LoVo (cell line): ENCODE measurements at regions not wholly inside any gene's neighbourhood (a gene's known extent, or its start where the extent isn't known, plus 50 kb on each side); places are given as distances from the start of the nearest gene placed in this dataset.
"Not testable (repeated sequence)": the region's sequence is repeated elsewhere in the genome, so short reads cannot be mapped to it uniquely, and the experiment has no call there.

Experiments
- DNase-seq: peaks from one replicate; pipeline ENCODE4 v3.0.0-alpha.2; 2016; ENCODE audit warnings: low spot score

DNA sequence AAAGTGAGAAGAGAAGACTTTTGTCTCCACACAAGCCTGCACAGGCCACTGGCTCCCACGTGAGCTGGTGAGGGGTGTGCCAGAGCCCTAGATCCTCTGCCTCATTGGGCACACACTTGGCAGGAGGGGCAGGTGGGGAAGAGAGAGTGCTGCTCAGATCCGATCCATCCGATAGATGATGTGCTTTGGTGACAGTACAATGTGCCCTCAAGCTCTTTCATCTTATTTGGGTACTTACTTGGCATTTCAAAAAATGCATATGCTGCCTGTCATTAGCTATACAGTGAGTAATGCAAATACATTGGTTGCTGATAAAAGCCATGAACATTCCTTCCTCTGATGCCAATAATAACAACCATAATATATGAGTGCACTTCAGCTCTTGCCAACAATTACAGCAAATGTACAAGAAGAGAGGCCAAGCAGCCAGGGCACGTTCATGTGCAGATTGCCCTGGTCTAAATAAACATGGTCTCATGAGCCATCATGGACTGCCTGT lies 255.3 kb downstream of the VAPA start:
- DNase-seq = no peak

GRCh38 chr18:10169814-10170213 lies 256.0 kb downstream of the VAPA start:
- DNase-seq = no peak

GRCh38 chr18:10170375-10170774 lies 256.6 kb downstream of the VAPA start:
- no peak for DNase-seq

GRCh38 chr18:10175333-10175732 lies 261.5 kb downstream of the VAPA start:
- DNase-seq = not testable (repeated sequence)

DNA sequence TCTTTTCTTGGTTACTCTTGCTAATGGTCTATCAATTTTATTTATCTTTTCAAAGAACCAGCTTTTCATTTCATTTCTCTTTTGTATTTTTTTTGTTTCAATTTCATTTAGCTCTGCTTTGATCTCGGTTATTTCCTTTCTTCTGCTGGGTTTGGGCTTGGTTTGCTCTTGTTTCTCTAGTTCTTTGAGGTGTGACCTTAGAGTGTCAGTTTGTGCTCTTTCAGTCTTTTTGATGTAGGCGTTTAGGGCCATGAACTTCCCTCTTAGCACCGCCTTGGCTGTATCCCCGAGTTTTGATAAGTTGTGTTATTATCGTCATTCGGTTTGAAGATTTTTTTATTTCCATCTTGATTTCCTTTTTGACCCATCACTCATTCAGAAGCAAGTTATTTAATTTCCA lies 265.5 kb downstream of the VAPA start:
- not testable (repeated sequence) for DNase-seq

DNA sequence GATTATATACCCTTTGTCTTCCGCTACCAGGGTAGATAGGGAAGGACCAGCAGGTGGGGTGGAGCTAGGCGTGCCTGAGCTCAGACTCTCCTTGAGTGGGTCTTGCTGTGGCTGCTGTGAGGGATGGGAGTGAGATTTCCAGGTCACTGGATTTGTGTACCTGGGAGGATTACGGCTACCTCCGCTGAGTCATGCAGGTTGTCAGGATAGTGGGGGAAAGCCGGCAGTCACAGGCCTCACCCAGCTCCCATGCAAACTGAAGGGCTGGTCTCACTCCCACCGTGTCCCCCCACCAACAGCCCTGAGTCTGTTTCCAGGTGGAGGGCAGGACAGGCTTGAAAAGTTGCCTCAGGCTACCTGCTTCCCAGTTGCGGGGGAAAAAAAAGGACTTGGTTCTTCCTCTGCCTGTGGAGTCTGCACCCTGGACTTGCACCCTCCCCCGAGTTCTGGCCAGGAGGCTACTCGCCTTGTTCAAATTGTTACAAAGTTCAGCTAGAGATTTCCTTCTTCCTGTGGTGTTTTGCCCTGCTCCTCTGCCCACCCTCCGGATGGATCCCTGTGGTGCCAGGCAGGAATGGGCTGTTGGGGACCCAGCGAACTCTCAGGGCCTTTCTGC lies 268.3 kb downstream of the VAPA start:
- no peak for DNase-seq

GRCh38 chr18:10184776-10185175 lies 269.7 kb upstream of the APCDD1 start:
- DNase-seq = no peak

DNA sequence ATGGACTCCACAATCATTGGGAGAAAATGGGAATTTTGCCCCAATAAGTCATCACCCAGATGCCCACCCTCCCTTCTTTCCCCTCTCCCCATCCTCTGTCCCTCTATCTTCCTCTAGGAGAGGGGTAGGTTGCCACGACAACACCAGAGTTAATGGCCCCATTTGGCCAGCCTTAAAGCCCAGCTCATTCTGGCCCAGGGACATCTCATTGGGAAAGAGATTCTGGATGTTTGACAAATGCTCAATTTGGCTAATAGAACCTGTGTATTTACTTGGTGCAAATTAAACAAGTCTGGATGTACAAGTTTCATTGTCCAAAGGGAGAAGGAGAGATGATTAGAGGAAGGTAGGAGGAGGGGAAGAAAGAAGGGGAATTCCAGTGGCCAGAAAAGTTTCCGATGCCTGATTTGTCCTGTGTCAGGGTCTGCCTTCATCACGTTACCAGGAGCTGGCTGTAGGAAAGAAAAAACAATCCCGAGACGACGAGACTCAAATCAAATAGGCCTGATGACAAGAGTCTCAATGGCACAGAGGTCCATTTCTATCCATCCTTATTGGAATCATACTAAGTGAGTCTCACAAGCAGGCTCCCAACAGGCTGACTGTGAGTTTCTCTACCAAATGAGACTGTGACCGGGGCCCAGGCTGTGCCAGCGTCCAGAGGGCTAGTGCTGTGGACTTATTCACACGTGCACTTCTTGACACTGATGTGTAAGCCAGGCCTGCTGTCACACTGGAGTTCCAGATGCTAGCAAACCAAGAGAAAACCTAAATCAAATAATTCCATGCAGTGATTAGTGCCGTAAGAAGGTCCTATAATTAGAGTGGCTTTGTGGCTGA lies 265.2 kb upstream of the APCDD1 start:
- DNase-seq = no peak

DNA sequence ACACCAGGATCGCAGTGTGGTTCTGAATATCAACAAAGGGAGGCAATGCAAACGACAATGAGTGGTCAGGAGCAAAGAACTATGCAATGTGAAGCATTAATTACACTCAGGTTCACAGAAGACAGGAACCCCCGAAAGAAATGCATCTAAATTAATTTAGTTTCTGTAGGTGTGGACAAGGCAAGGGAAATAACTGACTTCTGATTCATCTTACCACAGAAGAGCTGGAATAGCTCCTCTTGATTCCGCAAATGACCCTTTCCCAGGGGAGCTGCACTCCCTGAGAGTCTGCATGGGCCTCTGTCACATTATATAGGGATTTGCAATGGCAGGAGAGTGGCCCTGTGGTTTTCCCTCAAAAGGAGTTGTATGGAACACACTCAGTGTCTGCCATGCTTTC lies 263.9 kb upstream of the APCDD1 start:
- no peak for DNase-seq

GRCh38 chr18:10193444-10193843 lies 261.0 kb upstream of the APCDD1 start:
- DNase-seq = no peak

DNA sequence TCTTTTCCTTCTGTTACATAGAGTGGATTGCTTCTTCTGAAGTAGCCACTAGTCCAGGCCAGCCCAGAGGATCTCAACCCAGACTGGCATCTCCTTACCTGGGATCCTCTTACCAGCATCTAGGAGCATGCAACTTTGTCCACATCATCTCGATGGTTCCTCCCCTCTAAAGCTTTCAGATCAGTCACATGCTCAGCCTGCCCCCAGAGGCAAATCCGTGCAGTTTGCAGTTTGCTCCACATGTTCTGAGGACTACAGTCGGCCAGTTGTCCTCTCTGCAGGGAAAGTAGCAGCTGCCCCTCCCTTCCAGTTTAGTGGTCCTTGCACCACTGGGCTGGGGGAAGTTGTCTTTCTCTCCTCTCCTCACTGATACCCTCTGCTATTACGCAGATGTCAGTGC lies 259.8 kb upstream of the APCDD1 start:
- no peak for DNase-seq

GRCh38 chr18:10195529-10195928 lies 258.9 kb upstream of the APCDD1 start:
- DNase-seq = no peak

- DNase-seq = peak; percentile 58
These were observed 257.3 kb upstream of the APCDD1 start for GRCh38 chr18:10197097-10197496.

DNA sequence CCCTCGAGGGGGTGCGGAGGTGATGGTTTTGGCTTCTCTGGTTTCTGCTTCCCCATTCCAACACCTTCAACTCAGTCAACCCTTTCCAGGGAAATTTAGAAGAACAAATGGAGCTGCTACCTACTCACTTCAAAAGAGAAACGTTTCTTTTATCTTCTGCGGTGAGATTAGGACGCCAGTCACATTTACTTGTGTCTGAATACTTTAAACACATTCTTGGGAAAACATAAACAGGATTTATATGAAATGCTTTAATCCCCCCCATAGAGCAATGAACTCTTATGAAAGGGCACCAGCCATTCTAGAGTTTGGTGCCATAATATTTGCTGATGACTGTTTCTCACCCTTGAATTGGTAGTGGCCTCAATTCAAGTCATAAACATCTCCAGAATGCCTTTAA lies 253.2 kb upstream of the APCDD1 start:
- no peak for DNase-seq

- no peak for DNase-seq
These were observed 252.8 kb upstream of the APCDD1 start for GRCh38 chr18:10201659-10202058.

- DNase-seq = no peak
These were observed 251.6 kb upstream of the APCDD1 start for GRCh38 chr18:10202845-10203321.

DNA sequence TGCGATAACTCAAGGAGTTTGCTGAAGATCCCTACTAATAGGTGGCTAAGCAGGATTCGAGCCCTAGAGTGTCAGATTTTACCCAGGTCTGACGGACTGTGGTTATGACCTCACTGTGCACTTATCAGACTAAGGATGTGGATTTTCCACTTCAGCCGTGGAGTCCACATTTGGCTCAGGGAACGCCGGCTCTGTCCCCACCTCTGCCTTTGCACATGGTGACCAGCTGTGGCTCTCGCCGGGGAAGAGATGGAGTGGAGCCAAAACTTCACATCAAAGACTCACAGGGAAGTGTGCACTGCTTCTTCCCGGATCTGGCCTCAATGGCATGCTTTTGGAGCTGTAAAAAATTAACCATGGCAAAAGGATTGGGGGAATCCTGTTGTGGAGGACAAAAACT lies 249.3 kb upstream of the APCDD1 start:
- DNase-seq = no peak

GRCh38 chr18:10207682-10208345 lies 246.6 kb upstream of the APCDD1 start:
- DNase-seq = no peak

DNA sequence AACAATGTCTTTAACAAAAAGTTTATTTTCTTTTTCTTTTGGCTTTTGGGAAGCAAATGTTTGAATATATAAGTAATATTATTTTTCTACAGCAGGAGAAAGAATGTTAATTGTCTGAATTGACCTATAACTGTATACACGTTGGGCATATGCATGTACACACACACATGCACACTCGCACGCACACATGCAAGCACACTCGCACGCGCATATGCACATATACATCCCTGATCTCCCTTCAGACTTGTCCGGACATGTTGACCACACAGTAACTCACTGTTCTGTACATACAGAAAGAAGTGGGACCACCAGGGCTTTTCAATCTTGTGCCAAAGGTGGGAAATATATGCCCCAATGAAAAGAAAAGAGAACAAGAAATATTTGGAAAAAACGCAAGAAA lies 245.1 kb upstream of the APCDD1 start:
- DNase-seq = no peak

DNA sequence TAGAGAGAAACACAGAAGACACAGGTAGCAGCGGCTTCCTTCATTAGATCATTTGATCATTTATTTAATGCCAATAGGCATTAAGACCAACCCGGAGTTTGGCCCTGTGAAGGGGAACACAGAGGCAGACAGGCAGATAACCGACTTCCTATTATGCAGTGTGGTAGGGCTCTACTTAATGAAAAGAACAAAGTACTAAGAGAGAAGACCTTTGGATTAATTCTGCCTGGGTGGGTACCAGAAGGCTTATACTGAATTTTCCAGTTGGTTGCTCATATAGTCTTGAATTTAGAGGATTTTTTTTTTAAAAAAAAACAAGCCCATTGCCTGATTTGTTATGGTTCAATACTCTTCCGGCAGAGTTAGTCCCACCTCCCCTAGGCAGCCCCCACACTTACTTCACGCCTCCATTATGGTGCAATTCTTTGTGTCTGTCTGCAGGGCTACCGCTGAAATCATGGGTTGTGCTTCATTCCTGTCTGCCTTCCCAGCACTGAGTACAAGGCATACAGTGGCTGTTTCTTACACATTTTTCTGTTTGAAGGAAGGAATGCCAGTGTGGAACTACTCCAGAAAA lies 244.3 kb upstream of the APCDD1 start:
- no peak for DNase-seq

- DNase-seq = peak; percentile 18
These were observed 240.9 kb upstream of the APCDD1 start for GRCh38 chr18:10213526-10213925.

DNA sequence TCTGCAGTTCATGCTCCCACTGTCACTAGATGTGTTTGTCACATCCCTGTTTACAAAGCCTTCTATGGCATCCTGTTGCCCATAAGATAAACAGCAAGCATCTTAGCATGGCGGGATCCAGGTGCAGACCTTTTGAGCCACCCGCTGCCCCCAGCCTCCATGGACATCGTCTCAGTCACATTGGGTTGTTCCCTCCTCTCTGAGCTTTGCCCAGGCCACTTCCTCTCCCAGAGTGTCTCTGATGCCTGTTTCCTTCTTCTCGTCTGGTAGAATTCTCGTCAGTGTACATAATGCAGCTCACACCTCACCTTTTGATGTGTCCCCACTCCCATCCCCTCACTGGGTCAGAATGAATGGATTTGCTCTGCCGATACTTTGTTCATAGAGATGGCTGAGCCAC lies 239.0 kb upstream of the APCDD1 start:
- no peak for DNase-seq

GRCh38 chr18:10216791-10217190 lies 237.6 kb upstream of the APCDD1 start:
- DNase-seq = no peak
